A673 (cell line): ENCODE measurements at regions not wholly inside any gene's neighbourhood (a gene's known extent, or its start where the extent isn't known, plus 50 kb on each side); places are given as distances from the start of the nearest gene placed in this dataset.

Source experiments
- EZH2 ChIP-seq: fragments of 200-600 bp; sonication (generic); IDR thresholded peaks from 2 replicates; pipeline ENCODE4 v1.6.1; 2017; ENCODE audit warnings: borderline replicate concordance, low read depth, mild to moderate bottlenecking, mixed read lengths, antibody characterized with exemption, low read length; ENCODE audit not compliant: poor library complexity, severe bottlenecking
- TF ChIP-seq, protein P1 (sequence below): fragments of 300-800, 200-600 bp; sonication (generic); conservative IDR thresholded peaks from 2 replicates; pipeline ENCODE4 v1.5.1; 2017; ENCODE audit warnings: low read depth, mild to moderate bottlenecking, antibody characterized with exemption, low read length, moderate library complexity, mixed read lengths

DNA sequence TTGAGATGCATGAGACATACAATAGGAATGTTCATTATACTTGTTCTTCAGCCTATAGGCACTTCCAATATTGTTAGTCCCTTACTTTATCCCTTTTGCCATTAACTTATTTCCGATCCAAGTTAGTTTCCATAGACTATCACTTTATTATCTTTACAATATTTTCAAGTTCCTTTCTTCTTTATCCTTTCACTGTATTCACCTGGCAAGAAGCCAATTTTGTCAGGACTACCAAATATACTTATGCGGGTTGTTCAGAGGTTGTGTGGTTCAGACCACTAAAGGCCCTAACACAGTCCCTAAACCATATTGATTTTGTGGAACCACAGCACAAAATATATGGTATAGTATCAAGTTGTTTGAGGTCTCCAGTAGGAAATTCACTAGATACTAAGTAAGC, 245.0 kb upstream of the HTR2C start:
- TF ChIP-seq, protein P1, sequence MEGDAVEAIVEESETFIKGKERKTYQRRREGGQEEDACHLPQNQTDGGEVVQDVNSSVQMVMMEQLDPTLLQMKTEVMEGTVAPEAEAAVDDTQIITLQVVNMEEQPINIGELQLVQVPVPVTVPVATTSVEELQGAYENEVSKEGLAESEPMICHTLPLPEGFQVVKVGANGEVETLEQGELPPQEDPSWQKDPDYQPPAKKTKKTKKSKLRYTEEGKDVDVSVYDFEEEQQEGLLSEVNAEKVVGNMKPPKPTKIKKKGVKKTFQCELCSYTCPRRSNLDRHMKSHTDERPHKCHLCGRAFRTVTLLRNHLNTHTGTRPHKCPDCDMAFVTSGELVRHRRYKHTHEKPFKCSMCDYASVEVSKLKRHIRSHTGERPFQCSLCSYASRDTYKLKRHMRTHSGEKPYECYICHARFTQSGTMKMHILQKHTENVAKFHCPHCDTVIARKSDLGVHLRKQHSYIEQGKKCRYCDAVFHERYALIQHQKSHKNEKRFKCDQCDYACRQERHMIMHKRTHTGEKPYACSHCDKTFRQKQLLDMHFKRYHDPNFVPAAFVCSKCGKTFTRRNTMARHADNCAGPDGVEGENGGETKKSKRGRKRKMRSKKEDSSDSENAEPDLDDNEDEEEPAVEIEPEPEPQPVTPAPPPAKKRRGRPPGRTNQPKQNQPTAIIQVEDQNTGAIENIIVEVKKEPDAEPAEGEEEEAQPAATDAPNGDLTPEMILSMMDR = no peak
- TF ChIP-seq EZH2 = no peak
